ENCODE measurements at regions not wholly inside any gene's neighbourhood (a gene's known extent, or its start where the extent isn't known, plus 50 kb on each side); places are given as distances from the start of the nearest gene placed in this dataset.

- no peak for TF ChIP-seq CTCF (IDR thresholded peaks at IDR 0.05)
- no peak for TF ChIP-seq POLR2A (IDR thresholded peaks at IDR 0.05)
These were observed 67.5 kb upstream of the ERCC6L2 start for GRCh38 chr9:95808011-95808410.
